DMS114 treated with DMSO at 0.1 percent for 48 hours (cell line): ENCODE measurements at regions not wholly inside any gene's neighbourhood (a gene's known extent, or its start where the extent isn't known, plus 50 kb on each side); places are given as distances from the start of the nearest gene placed in this dataset.
"Not testable (repeated sequence)": the region's sequence is repeated elsewhere in the genome, so short reads cannot be mapped to it uniquely, and the experiment has no call there.

Experiments used
- DNase-seq: peaks from one replicate; lab custom pipeline; 2025; ENCODE audit not compliant: unreplicated experiment; lab: John Stamatoyannopoulos, UW

DNA sequence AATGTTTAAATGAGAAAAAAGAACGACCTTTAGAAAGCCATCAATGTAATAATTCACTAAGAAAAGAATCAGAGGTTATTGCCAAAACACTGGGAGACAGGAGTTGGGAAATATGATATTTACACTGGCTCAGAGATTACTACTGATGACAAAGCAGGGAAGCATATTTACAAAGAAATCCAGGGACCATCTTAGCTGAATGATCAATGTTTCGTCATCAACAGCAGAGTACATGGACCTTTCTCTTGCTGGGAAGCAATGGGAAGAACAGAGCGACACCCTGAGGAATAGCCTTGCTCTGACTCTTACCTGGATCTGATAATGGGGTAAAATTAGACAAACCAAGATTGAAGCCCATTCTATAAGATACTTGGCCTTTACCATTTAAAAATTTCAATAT, 1293.5 kb downstream of the XPNPEP1 start:
- no peak for DNase-seq

DNA sequence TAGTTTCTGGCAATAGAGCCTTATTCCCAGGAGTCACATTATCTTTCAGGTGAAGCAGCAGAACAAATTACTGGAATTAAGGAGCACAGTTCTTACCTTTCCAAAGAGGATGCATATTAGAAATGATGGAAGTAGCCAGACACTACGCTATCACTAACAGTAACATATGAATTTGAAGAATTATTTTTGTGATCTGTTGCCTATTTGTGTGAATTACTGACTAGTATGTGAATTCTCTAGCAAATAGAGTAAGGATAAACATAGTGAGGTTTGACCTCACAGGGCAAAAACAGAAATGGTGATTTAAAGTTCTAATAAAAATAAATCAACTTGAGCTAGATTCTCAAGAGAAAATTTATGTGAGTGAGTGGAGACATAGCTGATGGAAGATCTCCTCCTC, 1299.3 kb downstream of the XPNPEP1 start:
- DNase-seq: no peak

DNA sequence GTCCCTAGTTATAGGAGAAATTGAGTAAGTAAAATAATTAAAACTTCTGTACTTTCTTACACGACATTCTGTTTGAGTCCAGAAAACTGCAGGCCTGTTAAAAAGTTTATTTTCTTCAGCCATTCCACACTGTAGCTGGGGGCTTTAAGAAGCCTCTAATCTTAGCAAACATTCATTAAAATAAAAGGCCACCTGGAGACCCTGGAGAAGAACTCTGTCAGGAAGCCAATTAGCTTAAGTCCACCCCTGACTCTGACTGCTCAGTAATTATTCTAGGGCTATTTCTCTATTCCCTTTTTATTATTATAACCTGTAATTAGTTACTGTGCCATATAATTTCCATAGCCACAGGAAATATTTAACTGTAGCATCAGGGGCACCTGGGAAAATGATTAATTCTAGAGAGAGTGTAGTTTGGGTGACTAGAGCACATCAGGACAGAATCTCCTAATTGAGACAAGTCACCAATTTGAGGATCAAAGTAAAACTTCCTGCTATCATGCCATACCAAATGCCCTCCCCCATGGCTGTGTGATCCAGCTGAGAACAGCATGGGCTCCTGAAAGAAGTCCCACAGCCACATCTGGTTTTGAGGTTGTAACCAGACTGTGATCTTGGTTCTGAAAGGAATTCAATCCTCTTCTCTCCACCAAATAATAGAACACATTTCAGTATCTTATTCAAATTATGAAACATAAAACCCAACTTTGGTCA, 1302.3 kb downstream of the XPNPEP1 start:
- no peak for DNase-seq

DNA sequence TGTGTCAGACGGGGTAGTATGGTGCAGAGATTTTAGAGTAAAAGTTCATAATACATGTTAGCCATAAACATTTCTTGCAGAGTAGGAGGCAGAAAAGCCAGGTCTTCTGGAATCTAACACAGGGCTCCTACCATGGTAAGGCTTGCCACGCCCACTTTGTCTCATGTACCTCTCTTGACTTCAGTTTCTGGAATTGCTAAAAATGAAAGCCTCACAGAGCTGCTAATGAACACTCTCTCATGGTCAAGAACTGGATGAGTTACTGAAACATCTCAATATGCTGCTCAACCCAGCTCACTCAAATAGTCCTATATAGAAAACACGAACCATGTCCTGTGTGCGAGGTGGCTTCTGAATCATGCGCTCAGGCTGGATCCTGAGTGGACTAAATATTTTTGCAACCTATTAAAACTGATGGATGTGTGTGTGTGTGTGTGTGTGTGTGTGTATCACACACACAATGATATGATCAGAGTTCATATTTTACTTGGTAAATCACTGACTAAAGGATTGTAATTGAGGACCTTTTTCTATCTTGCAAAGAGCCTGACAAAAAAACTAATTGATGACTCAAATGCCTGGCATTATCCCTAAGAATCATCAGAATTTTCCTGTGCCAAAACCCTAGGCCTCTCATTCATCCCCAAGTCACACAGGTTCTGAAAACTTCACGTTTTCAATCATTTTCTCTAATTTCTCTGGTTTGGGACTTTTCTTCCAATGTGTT, 1306.6 kb downstream of the XPNPEP1 start:
- DNase-seq: no peak

DNA sequence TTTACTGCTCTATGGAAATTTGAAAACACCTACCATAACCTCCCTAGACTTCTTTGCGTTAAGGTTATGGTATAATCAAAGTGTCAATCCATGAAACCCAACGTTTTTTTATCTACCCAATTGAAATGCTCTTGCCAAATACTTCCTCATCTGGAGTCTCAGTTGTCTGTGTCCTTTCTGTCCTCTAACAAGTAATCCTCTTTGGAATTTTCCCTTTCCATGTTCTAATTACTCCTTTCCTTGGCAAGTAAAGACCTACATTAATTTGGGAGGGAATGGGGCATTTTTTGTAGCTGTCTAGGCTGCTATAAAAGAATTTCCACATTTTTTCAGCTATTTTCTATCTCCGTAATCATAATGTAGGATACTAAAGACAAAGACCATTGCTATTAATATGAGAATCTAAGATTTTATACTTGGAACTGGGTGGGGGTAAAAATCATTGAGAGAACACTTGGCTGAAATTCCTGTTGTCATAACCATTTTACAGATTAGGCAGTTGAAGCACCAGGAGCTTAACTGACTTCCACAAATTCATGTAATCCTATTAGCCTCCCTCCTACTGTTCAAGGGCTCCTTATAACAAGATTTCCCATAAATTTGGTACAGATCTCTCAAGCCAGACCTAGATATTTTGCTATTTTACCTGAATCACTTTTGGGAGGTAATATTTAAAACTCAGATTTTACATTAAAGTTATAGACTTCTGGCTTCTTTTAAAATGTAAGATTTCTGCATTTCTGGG, 1307.6 kb downstream of the XPNPEP1 start:
- no peak for DNase-seq

DNA sequence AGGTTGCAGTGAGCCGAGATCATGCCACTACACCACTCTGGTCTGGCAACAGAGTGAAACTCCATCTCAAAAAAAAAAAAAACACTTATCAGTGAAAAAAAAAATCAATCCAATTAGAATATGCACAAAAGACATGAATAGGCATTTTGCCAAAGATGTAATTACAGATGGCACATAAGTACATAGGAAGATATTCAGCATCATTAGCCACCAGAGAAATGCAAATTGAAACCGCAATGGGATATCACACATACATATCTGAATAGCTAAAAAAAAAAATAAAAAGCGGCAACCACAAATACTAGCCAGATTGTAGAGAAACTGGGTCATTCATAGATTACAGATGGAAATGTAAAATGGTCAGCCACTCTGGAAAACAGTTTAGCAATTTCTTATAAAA, 1310.8 kb downstream of the XPNPEP1 start:
- no peak for DNase-seq

DNA sequence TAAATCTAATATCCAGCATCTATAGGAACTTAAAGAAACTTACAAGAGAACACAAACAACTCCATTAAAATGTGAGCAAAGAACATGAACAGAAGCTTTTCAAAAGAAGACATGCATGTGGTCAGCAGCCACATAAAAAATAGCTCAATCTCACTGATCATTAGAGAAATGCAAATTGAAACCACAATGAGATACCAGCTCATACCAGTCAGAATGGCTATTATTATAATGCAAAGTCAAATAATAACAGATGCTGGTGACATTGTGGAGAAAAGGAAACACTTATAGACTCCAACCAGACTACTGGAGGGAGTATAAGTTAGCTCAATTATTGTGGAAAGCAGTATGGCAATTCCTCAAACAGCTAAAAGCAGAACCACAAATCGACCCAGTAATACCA, 1314.5 kb downstream of the XPNPEP1 start:
- DNase-seq: no peak

DNA sequence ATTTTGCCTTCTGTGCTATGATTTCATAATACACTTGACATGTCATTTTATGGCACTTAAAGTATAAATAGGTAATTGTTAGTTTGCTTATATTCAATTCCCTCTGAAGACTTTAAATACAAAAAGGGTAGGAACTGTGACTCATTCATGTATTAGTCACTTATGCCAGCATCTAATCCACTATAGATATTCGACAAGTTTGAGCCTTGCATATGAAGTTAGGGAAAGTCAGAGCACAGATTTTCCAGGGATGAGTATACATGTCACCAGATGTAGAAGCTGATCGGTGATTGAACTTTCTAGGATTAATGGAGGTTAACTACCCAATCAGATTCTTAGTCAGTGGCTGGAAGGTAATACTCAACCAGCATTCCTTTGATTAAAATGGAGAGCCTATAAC, 1321.5 kb downstream of the XPNPEP1 start:
- DNase-seq: no peak

DNA sequence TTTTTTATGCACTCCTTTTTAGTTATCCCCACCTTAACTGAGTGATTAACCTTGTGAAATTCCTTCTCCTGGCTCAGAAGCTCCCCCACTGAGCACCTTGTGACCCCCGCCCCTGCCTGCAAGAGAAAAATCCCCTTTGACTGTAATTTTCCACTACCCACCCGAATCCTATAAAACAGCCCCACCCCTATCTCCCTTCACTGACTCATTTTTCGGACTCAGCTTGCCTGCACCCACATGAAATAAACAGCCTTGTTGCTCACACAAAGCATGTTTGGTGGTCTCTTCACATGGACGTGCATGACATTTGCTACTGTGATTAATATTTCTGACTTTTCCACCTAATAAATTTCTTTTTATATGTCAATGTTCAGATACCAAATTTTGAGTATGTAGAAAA, 1322.8 kb downstream of the XPNPEP1 start:
- not testable (repeated sequence) for DNase-seq

DNA sequence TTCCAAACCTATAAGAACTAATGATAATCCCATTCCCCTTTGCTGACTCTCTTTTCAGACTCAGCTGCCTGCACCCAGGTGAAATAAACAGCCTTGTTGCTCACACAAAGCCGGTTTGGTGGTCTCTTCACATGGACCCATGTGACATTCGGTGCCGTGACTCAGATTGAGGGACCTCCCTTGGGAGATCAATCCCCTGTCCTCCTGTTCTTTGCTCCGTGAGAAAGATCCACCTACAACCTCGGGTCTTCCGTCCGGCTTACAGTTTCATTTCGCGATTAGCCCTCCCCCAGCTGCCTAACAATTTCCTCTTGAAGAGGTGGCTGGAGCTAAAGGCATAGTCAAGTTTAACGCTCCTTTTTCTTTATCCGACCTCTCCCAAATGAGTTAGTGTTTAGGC, 1324.0 kb downstream of the XPNPEP1 start:
- DNase-seq: not testable (repeated sequence)

DNA sequence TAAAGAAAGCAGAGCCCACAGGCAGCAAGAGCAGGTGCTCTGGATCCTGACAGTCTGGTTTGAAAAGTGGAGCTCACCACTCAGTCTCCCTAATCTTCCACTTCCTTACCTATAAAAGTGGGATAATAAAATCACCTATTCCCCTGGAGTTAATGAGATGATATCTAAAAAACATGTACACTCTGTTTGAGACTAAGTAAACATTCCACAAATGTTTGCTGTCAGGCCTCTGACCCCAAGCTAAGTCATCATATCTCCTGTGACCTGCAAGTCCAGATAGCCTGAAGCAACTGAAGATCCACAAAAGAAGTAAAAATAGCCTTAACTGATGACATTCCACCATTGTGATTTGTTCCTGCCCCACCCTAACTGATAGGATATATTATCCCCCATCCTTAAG, 1324.5 kb downstream of the XPNPEP1 start:
- DNase-seq: no peak

DNA sequence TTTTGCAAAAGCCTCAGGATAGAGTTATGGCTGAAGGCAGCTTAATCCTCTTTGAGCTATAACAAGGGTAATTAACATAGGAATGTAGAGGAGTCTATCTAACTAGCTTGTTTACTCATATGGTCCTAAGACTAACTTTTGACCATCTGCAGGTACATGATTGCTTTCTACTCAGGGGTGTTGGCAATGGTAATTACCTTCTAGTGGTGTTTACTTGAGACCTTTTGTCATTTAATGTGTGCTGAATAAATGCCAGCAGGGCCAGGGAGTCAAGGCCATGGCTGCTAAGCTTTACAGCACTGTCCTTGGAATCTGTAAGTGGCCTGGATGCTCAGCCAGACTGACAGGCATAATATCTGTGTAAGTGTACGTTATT, 1325.0 kb downstream of the XPNPEP1 start:
- no peak for DNase-seq

DNA sequence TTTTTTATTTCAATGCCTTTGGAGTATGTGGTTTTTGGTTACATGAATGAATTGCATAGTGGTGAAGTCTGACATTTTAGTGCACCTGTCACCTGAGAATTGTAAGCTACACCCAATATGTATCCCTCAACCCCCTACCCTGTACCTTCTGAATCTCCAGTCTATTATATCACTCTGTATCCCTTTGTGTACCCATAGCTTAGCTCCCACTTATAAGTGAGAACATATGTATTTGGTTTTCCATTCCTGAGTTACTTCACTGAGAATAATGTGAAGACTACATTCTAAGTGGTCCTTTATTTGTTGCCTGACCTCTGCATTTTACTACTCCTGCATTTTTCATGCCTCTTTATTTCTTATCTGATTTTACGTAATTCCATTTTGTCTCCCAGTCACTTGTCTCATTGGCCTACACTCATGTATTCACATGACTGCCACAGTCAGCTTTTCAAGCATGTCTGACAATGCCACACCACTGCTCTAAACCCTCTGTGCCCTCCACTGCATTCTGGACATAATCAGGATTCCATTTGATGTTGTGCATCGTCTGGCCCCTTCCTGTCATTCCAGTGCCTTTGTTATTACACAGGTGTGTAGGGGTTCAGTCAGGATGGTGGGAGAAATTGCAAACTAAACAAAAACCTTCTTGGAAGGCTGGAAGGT, 1325.5 kb downstream of the XPNPEP1 start:
- no peak for DNase-seq

DNA sequence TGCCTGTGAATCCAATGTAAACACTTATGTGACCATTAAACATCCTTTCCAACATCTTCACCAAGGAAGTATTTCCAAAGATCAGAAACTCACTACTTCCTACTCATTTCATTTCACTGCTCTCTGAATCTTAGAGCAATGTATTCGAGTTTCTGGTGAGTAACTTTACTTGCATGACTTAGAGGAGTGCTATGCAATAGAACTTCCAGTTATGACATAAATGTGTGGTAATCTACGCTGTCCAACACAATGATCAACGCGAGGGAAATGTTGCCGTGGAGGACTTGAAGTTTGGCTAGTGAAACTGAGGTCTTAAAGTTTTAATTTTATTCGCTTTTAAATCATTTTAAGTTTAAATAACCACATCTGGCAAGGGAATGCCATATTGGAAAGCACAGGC, 1326.3 kb downstream of the XPNPEP1 start:
- DNase-seq: no peak

DNA sequence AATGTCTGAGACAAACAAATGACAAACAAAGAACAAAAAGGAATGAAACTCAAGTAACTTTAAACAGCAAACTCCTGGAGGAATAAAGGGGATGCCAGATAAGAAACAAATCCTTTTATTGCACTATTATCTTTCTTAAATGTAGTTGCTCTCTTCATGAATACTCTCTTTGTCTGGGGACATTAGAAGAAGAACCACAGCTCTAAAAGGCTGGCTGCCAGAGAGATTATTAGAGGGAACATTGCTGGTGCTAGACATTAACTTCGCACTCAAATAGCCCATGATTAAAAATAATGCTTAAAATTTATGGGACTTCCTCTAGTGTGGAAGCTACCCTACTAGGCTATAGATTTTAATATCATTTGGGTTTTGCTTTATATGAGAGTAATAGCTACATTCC, 1330.4 kb downstream of the XPNPEP1 start:
- DNase-seq: no peak

DNA sequence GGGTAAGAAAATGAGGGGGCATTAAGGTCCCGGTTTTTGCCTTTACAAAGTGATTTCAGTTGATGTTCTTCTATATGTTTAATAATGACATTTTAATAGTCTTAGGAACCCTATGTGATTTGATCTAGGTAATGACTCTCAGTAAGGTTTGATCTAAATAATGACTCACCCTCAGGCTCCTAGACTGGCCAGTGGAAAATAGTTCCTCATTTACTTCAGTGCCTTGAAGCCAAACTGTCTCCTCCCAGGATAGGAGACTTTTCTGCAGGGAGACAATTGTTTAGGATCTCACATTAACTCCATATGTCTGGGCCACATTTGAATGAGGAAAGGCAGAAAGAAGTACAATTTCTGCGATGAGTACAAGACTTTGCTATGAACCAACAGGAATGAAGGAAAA, 1331.9 kb downstream of the XPNPEP1 start:
- DNase-seq: no peak

DNA sequence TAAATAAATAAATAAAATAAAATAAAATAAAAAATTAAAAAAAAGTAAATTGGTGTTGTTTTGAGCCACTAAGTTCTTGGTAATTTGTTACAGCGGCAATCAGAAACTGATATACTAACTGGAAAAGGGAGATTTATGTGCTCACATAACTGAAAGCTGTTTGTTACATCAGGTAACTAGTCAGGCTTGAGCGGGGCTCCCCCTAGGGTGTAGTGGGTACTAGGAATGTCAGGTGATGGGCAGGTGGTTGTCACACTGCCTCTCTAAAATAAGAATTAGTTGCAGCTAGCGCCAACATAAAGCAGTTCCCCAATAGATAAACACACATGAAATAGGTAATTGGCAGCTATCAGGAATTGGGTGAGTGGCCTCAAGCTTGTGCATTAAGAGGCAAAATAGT, 1336.9 kb downstream of the XPNPEP1 start:
- no peak for DNase-seq

DNA sequence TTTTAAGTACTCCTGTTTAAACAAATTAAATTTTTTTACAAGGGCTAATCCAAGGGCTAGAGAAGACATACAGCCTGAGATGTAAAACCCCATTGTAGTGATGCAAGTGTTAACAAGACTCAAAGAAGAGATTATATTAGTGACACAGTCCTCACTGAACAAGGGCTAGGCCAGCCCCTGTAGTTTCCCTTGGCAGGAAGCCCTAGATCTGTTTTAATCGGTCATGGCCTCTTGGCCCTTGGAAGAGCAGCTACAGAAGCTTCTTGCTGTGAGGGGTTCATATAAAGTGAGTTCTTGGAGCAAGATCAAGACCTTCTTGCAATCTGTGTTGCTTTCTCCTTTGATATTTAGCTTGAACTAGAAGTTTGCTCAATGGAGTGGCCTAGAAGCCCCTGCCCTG, 1339.4 kb downstream of the XPNPEP1 start:
- DNase-seq: no peak

DNA sequence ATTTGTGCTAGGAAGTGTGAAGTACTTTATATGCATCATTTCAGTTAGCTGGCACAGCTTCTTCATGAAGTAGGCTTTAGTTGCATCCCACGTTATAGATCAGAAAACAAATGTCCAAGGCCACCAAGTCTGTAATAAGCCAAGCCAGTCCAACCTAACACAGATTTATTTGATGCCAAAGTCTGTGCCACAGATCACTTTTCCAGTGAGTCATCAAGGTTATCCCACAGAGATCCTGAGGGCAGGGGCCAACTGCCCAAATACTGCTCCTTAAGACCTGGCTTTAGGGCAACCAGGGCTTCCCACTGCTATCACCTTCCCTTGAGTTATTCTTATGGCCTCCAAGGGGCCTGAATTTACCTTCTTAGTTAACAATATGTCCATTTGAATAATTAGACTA, 1340.4 kb downstream of the XPNPEP1 start:
- DNase-seq: no peak

DNA sequence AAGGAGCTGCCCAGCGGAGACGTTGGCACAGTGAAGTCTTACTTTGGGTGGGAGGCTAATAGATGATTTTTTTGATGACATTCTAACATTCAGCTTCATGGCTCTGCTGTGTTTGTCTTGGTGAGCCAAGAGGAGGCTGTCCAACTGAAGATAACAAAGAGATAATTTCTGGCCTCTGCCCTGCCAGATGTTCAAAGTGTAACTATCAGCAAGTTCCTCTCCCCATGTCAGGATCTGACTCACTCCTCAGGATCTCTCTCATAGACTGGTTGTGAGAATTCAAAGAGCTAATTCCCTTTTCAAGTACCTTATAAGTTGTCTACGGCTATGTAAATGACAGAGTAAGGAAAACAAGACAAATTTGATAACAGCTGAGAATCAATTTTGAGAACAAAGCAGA, 1340.9 kb downstream of the XPNPEP1 start:
- DNase-seq: no peak

DNA sequence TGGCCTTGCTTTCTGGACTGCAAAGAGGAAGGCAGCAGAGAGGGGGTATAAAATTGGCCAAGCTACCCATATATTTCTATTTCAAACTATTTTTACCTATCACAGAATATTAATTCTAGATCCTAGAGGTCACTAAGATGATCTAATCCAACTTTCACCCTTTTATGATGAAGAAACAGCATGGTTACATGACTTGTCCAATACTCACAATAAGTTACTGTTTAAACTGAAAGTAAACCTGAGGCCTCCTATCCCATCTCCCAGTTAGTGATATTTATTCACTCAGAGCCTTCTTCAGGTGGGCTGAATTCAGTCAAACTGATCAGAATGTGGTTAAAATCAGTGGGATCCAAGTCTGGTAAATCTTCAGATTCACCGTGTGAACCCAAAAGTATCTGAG, 1345.1 kb downstream of the XPNPEP1 start:
- no peak for DNase-seq

DNA sequence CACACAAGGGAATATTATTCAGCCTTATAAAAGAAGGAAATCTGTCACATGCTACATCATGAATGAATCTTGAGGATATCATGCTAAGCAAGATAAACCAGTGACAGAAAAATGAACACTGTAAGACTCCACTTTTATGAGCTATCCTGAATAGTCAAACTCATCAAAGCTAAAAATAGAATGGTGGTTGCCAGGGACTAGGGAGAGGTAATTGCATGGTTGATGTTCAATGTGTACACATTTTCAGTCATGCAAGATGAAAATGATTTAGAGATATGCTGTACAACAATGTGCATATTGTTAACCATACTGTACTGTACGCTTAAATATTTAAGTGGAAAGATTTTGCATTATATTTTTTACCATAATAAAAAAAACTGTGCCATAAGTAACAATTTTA, 1349.1 kb downstream of the XPNPEP1 start:
- DNase-seq: no peak
